ENCODE measurements at regions not wholly inside any gene's neighbourhood (a gene's known extent, or its start where the extent isn't known, plus 50 kb on each side); places are given as distances from the start of the nearest gene placed in this dataset.

DNA sequence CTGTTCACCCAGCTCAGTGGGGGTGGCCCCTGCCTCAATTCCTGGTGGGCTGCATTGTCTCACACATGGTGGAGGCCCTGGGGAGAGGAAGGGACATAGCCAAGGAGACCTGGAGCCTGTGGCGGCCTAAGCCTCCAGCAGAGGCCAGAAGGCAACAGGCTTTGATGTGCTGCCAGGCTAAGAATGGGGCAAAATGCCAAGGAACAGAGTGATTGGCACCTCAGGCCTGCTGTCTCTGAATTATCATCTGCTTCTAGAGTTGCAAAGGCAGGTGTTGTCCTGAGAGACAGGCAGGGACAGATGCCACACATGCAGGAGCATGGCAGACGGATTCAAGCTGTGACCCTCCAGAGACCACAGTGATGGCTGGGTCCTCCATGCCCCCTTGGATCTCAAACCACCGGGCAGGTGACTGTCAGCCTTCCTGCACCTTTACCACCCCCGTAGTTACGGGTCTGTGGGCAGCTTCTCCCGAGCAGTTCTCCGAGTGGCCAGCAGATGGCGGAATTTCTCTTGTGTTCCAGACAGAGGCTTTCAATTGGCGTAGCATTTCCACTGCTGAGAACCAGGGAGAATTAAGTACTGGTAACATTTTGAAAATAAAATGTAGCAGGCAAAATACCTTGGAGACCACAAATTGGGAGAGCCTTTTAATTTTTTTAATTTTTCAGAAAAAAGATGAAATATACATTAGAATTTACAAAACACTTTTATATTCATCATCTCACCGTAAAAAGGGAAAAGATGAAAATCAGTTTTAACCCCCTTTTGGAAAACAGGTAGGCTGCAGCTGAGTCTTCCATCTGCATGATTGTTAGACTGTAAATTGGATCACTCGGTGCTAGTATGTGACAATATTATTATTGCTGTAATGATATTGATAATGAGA is 525.5 kb upstream of the CFAP20DC start:
- peak; percentile 83 to 96 for DNase-seq (ENCODE audit: low spot score in 2 of 2)
- TF ChIP-seq, protein P1, sequence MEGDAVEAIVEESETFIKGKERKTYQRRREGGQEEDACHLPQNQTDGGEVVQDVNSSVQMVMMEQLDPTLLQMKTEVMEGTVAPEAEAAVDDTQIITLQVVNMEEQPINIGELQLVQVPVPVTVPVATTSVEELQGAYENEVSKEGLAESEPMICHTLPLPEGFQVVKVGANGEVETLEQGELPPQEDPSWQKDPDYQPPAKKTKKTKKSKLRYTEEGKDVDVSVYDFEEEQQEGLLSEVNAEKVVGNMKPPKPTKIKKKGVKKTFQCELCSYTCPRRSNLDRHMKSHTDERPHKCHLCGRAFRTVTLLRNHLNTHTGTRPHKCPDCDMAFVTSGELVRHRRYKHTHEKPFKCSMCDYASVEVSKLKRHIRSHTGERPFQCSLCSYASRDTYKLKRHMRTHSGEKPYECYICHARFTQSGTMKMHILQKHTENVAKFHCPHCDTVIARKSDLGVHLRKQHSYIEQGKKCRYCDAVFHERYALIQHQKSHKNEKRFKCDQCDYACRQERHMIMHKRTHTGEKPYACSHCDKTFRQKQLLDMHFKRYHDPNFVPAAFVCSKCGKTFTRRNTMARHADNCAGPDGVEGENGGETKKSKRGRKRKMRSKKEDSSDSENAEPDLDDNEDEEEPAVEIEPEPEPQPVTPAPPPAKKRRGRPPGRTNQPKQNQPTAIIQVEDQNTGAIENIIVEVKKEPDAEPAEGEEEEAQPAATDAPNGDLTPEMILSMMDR (IDR thresholded peaks at IDR 0.05), result peak; percentile 89 to 94 (median 91)
- TF ChIP-seq POLR2A (IDR thresholded peaks at IDR 0.05) (no peak), EP300 (IDR thresholded peaks at IDR 0.05) (no peak)
- no peak overlapping the region for H3K27ac ChIP-seq
- peaks cover 0 to 8% (median 0%) of the 10 kb centered on the region in 4 donors for H3K4me1 ChIP-seq
- H3K27me3 ChIP-seq, result peaks cover 0 to 3% of the 10 kb centered on the region in 2 donors
- no peak overlapping the region for H3K4me3 ChIP-seq
- no peaks in the 10 kb centered on the region for H3K36me3 ChIP-seq
- WGBS, 2 donors, result 26 to 30% methylated on average over 11 of the region's 11 CpGs
- H3K9me3 ChIP-seq, result no peaks in the 10 kb centered on the region

DNA sequence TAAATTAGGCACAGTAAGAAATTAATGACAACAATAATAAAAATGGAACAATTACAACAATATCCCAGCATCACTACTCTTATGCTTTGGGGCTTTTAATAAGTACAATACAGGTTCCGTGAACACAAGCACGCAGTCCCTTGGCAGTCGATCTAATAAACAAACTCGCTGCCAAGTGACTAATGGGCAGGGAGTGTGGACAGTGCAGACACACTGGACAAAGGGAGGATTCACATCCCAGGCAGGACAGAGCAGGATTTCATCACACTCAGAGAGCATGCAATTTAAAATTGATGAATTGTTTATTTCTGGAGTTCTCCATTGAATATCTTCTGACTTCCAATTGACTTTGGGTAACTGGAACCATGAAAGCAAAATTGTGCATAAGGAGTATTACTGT is 524.1 kb upstream of the CFAP20DC start:
- Histone ChIP-seq H3K9me3 (no peaks in the 10 kb centered on the region), H3K4me1 (peaks cover 0 to 8% (median 0%) of the 10 kb centered on the region in 4 donors)
- DNase-seq (ENCODE audit: low spot score in 2 of 2), result peak; percentile 48 to 79

GRCh38 chr3:59572106-59572505 is 522.3 kb upstream of the CFAP20DC start:
- Histone ChIP-seq H3K27me3 (peaks cover 0 to under 1% of the 10 kb centered on the region in 2 donors), H3K4me3 (no peak overlapping the region), H3K4me1 (peaks cover 0 to 8% (median 0%) of the 10 kb centered on the region in 4 donors), H3K27ac (no peak overlapping the region), H3K36me3 (no peaks in the 10 kb centered on the region), H3K9me3 (no peaks in the 10 kb centered on the region)
- no peak for DNase-seq (ENCODE audit: low spot score in 2 of 2)
- TF ChIP-seq EP300 (IDR thresholded peaks at IDR 0.05), result no peak
- TF ChIP-seq, protein P1 (IDR thresholded peaks at IDR 0.05), result no peak
- TF ChIP-seq POLR2A (IDR thresholded peaks at IDR 0.05), result no peak
- WGBS, 2 donors, result 74 to 82% methylated on average over 5 of the region's 5 CpGs

More for the DNA sequence above, 524.1 kb upstream of the CFAP20DC start:
- peaks cover 0 to 3% of the 10 kb centered on the region in 2 donors for H3K27me3 ChIP-seq
- H3K27ac ChIP-seq, result no peak overlapping the region
- no peak overlapping the region for H3K4me3 ChIP-seq
- 40 to 46% methylated on average over 4 of the region's 4 CpGs for WGBS, 2 donors
- TF ChIP-seq, protein P1 (IDR thresholded peaks at IDR 0.05), result no peak
- TF ChIP-seq EP300 (IDR thresholded peaks at IDR 0.05) (peak in 1 of 2 donors; percentile 23), POLR2A (IDR thresholded peaks at IDR 0.05) (no peak)
- H3K36me3 ChIP-seq, result no peaks in the 10 kb centered on the region

DNA sequence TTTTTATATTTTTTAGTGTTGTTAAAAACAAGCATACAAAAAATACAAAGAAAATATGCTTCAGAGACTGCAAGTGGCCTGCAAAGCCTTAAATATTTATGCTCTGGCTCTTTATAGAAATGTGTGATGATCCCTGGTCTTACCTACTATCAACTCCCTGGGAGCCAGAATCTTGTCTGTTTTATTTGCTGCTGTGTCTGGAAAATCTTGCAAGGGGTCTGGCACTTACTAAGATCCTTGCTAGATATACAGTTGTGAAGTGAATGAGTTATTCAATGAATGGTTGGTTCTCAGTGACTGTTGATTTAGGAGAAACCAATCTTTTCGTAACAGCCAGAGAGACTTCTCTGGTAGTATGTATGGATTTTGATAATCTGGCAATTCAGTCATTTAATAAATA is 521.0 kb upstream of the CFAP20DC start:
- Histone ChIP-seq H3K27me3 (no peaks in the 10 kb centered on the region), H3K27ac (no peak overlapping the region), H3K4me3 (no peak overlapping the region), H3K36me3 (no peaks in the 10 kb centered on the region), H3K9me3 (no peaks in the 10 kb centered on the region), H3K4me1 (peaks cover 0 to 8% (median 0%) of the 10 kb centered on the region in 4 donors)
- TF ChIP-seq POLR2A (IDR thresholded peaks at IDR 0.05) (no peak), EP300 (IDR thresholded peaks at IDR 0.05) (no peak)
- TF ChIP-seq, protein P1 (IDR thresholded peaks at IDR 0.05), result no peak
- WGBS, 2 donors, result 86 to 96% methylated on average over 1 of the region's 1 CpG
- no peak for DNase-seq (ENCODE audit: low spot score in 2 of 2)

- no peaks in the 10 kb centered on the region for H3K9me3 ChIP-seq
These were observed 517.8 kb upstream of the CFAP20DC start for GRCh38 chr3:59567661-59568060.

More at GRCh38 chr3:59567661-59568060, 517.8 kb upstream of the CFAP20DC start:
- 67 to 68% methylated on average over 2 of the region's 2 CpGs for WGBS, 2 donors
- no peak for DNase-seq (ENCODE audit: low spot score in 2 of 2)
- no peak overlapping the region for H3K4me3 ChIP-seq
- no peaks in the 10 kb centered on the region for H3K36me3 ChIP-seq
- no peaks in the 10 kb centered on the region for H3K4me1 ChIP-seq
- no peaks in the 10 kb centered on the region for H3K27me3 ChIP-seq
- H3K27ac ChIP-seq, result no peak overlapping the region
- TF ChIP-seq POLR2A (IDR thresholded peaks at IDR 0.05) (no peak), EP300 (IDR thresholded peaks at IDR 0.05) (no peak)
- TF ChIP-seq, protein P1 (IDR thresholded peaks at IDR 0.05), result no peak
